IMR-90 (cell line): ENCODE measurements at regions not wholly inside any gene's neighbourhood (a gene's known extent, or its start where the extent isn't known, plus 50 kb on each side); places are given as distances from the start of the nearest gene placed in this dataset.

Experiments
- ATAC-seq: fragments of 200-7000 bp; cut with Tn5 transposase; 2 replicates; pipeline ENCODE4 v1.9.1; 2020; ENCODE audit warnings: low read depth, mild to moderate bottlenecking, moderate library complexity
- BruUV-seq: library from RNA; stranded (reverse); fragments of 400-500 nt; replicated peaks from 2 replicates; lab custom pipeline; 2021; lab: Mats Ljungman, UMichigan
- CTCF ChIA-PET: fragments of 300-600 bp; formaldehyde crosslinking; extraction: SDS; loops from one replicate; lab custom pipeline; 2021; ENCODE audit warnings: antibody characterized with exemption; lab: Yijun Ruan, JAX
- POLR2A ChIA-PET: fragments of 300-600 bp; sonication (Branson Sonifier 250); formaldehyde crosslinking; loops from one replicate; lab custom pipeline; 2022; ENCODE audit warnings: antibody characterized with exemption; ENCODE audit not compliant: unreplicated experiment; lab: Charles Lee
- DNase-seq: peaks from one replicate; pipeline ENCODE4 v3.0.0; 2013
- H2AFZ ChIP-seq: replicated peaks from 2 replicates; pipeline ENCODE3; 2013; ENCODE audit warnings: low read length, mild to moderate bottlenecking; ENCODE audit not compliant: poor library complexity
- H2AK5ac ChIP-seq: 2 replicates; pipeline ENCODE4 v1.6.1; 2013; ENCODE audit warnings: low read depth, low read length, inconsistent platforms
- H2AK9ac ChIP-seq: replicated peaks from 2 replicates; pipeline ENCODE3; 2013; ENCODE audit warnings: mild to moderate bottlenecking, low read depth, low read length, moderate library complexity; ENCODE audit not compliant: poor library complexity
- H2BK120ac ChIP-seq: 2 replicates; pipeline ENCODE4 v1.6.1; 2013; ENCODE audit warnings: low read depth, low read length, inconsistent platforms
- H2BK15ac ChIP-seq: 3 replicates; pipeline ENCODE4 v1.6.1; 2013; ENCODE audit warnings: low read depth, low read length, inconsistent platforms
- H2BK20ac ChIP-seq: 2 replicates; pipeline ENCODE4 v1.6.1; 2013; ENCODE audit warnings: low read depth, mild to moderate bottlenecking, inconsistent platforms, low read length, moderate library complexity
- H2BK5ac ChIP-seq: 2 replicates; pipeline ENCODE4 v1.6.1; 2013; ENCODE audit warnings: mild to moderate bottlenecking, low read depth, low read length, inconsistent platforms; ENCODE audit not compliant: poor library complexity, severe bottlenecking
- H3K14ac ChIP-seq: replicated peaks from 2 replicates; pipeline ENCODE4 v1.6.1; 2013; ENCODE audit warnings: low read depth, low read length, inconsistent platforms
- H3K18ac ChIP-seq: 2 replicates; pipeline ENCODE4 v1.6.1; 2013; ENCODE audit warnings: low read depth, low read length, control low read depth
- H3K23ac ChIP-seq: 2 replicates; pipeline ENCODE4 v1.6.1; 2013; ENCODE audit warnings: low read depth, low read length, inconsistent platforms
- H3K27ac ChIP-seq: 2 replicates; pipeline ENCODE4 v1.5.1; 2013; ENCODE audit warnings: mild to moderate bottlenecking, control low read depth, low read length; ENCODE audit not compliant: insufficient read depth
- H3K27me3 ChIP-seq: 2 replicates; pipeline ENCODE4 v1.6.1; 2013; ENCODE audit warnings: low read length; ENCODE audit not compliant: control insufficient read depth, insufficient read depth
- H3K36me3 ChIP-seq: 2 replicates; pipeline ENCODE4 v1.6.1; 2013; ENCODE audit warnings: low read length, mixed read lengths; ENCODE audit not compliant: control insufficient read depth, insufficient read depth
- H3K4ac ChIP-seq: 2 replicates; pipeline ENCODE4 v1.6.1; 2013; ENCODE audit warnings: low read depth, low read length, inconsistent platforms
- H3K4me1 ChIP-seq: 2 replicates; pipeline ENCODE4 v1.6.1; 2013; ENCODE audit warnings: low read length, mixed read lengths; ENCODE audit not compliant: control insufficient read depth, insufficient read depth
- H3K4me2 ChIP-seq: 2 replicates; pipeline ENCODE4 v1.6.1; 2013; ENCODE audit warnings: low read depth, mild to moderate bottlenecking, control low read depth, low read length, moderate library complexity
- H3K4me3 ChIP-seq: 2 replicates; pipeline ENCODE4 v1.5.1; 2013; ENCODE audit warnings: low read depth, mild to moderate bottlenecking, control low read depth, low read length, moderate library complexity; ENCODE audit not compliant: insufficient read depth
- H3K56ac ChIP-seq: 2 replicates; pipeline ENCODE4 v1.6.1; 2013; ENCODE audit warnings: low read length, inconsistent platforms; ENCODE audit not compliant: insufficient read depth; ENCODE audit errors: extremely low read depth
- H3K79me1 ChIP-seq, 2 experiments: 2 replicates each; pipeline ENCODE4 v1.6.1; 2013; ENCODE audit warnings: low read length in 2 of 2, inconsistent platforms in 1 of 2, low read depth in 1 of 2
- H3K9ac ChIP-seq: 2 replicates; pipeline ENCODE4 v1.6.1; 2013; ENCODE audit warnings: low read depth, low read length, control low read depth
- H3K9me1 ChIP-seq: 2 replicates; pipeline ENCODE4 v1.6.1; 2013; ENCODE audit warnings: low read length, inconsistent platforms; ENCODE audit not compliant: insufficient read depth
- H3K9me3 ChIP-seq: 2 replicates; pipeline ENCODE4 v1.6.1; 2013; ENCODE audit warnings: low read length; ENCODE audit not compliant: control insufficient read depth, insufficient read depth
- H4K20me1 ChIP-seq: 2 replicates; pipeline ENCODE4 v1.6.1; 2013; ENCODE audit warnings: low read length, inconsistent platforms; ENCODE audit not compliant: insufficient read depth
- H4K5ac ChIP-seq: 2 replicates; pipeline ENCODE4 v1.6.1; 2013; ENCODE audit warnings: mild to moderate bottlenecking, low read depth, low read length, control low read depth
- H4K8ac ChIP-seq, 2 experiments: 2 replicates each; pipeline ENCODE4 v1.6.1; 2013; ENCODE audit warnings: low read depth in 2 of 2, low read length in 2 of 2, control low read depth in 1 of 2, inconsistent platforms in 1 of 2
- H4K91ac ChIP-seq: 2 replicates; pipeline ENCODE4 v1.6.1; 2013; ENCODE audit warnings: low read depth, low read length, inconsistent platforms; ENCODE audit not compliant: insufficient read depth
- BHLHE40 ChIP-seq: fragments of 150-350 bp; IDR thresholded peaks from 2 replicates; pipeline ENCODE4 v1.6.1; 2016; ENCODE audit warnings: mild to moderate bottlenecking, low read depth, low read length
- CEBPB ChIP-seq: IDR thresholded peaks from 2 replicates; pipeline ENCODE4 v1.6.1; 2012; ENCODE audit warnings: low read depth, low read length, improper control_type of control experiment
- CHD1 ChIP-seq: IDR thresholded peaks from 2 replicates; pipeline ENCODE4 v1.6.1; 2012; ENCODE audit warnings: low read depth, low read length, improper control_type of control experiment
- CTCF ChIP-seq: conservative IDR thresholded peaks from 2 replicates; pipeline ENCODE4 v1.5.1; 2012; ENCODE audit warnings: mild to moderate bottlenecking, low read depth, low read length, improper control_type of control experiment
- FOS ChIP-seq: fragments of 150-350 bp; IDR thresholded peaks from 2 replicates; pipeline ENCODE4 v1.6.1; 2016; ENCODE audit warnings: low read depth, low read length
- MAFK ChIP-seq: IDR thresholded peaks from 2 replicates; pipeline ENCODE4 v1.6.1; 2012; ENCODE audit warnings: low read depth, low read length, improper control_type of control experiment
- MAZ ChIP-seq: IDR thresholded peaks from 2 replicates; pipeline ENCODE4 v1.6.1; 2012; ENCODE audit warnings: low read depth, mild to moderate bottlenecking, low read length, improper control_type of control experiment, moderate library complexity, borderline replicate concordance
- MXI1 ChIP-seq: IDR thresholded peaks from 2 replicates; pipeline ENCODE4 v1.6.1; 2012; ENCODE audit warnings: low read depth, mild to moderate bottlenecking, low read length, moderate library complexity, borderline replicate concordance
- POLR2A ChIP-seq: IDR thresholded peaks from 2 replicates; pipeline ENCODE4 v1.6.1; 2012; ENCODE audit warnings: mild to moderate bottlenecking, low read depth, low read length
- RAD21 ChIP-seq: IDR thresholded peaks from 2 replicates; pipeline ENCODE4 v1.6.1; 2012; ENCODE audit warnings: low read length, improper control_type of control experiment
- RCOR1 ChIP-seq: IDR thresholded peaks from 2 replicates; pipeline ENCODE4 v1.6.1; 2012; ENCODE audit warnings: mild to moderate bottlenecking, low read length, improper control_type of control experiment; ENCODE audit not compliant: insufficient replicate concordance
- RFX5 ChIP-seq: IDR thresholded peaks from 2 replicates; pipeline ENCODE4 v1.8.0; 2012; ENCODE audit warnings: low read depth, mild to moderate bottlenecking, low read length, moderate library complexity
- USF2 ChIP-seq: fragments of 150-350 bp; IDR thresholded peaks from 2 replicates; pipeline ENCODE4 v1.6.1; 2017; ENCODE audit warnings: mild to moderate bottlenecking, antibody characterized with exemption, low read length, low read depth
- dilution Hi-C: fragments of 300-500 bp; cut with HindIII; formaldehyde crosslinking; loops from one replicate; pipeline ENCODE4 v1.14.3; 2018; ENCODE audit warnings: low sequenced_read_pairs; ENCODE audit not compliant: unreplicated experiment
- in situ Hi-C: fragments of 300-500 bp; cut with MboI; formaldehyde crosslinking; loops from 3 replicates; pipeline ENCODE4 v1.14.3; 2019; ENCODE audit warnings: low sequenced_read_pairs, inconsistent platforms, mixed read lengths
- intact Hi-C: fragments of 100-400 bp; cut with micrococcal nuclease; formaldehyde crosslinking; loops from 2 replicates; pipeline ENCODE4 v1.10.0; 2022

GRCh38 chr12:70149665-70150064 is 93.6 kb upstream of the CNOT2 start:
- Histone ChIP-seq H2BK5ac (no peak overlapping the region), H2BK120ac (no peak overlapping the region), H4K20me1 (no peaks in the 10 kb centered on the region), H3K36me3 (no peaks in the 10 kb centered on the region), H3K27ac (no peak overlapping the region), H3K4me2 (no peak overlapping the region), H3K4me1 (no peaks in the 10 kb centered on the region), H3K4ac (no peak overlapping the region), H3K18ac (no peak overlapping the region), H4K8ac (no peak overlapping the region), H4K5ac (no peak overlapping the region), H2AK9ac (no peak overlapping the region), H2BK20ac (no peak overlapping the region), H3K79me1 (no peaks in the 10 kb centered on the region), H3K4me3 (no peak overlapping the region), H3K56ac (no peak overlapping the region), H2BK15ac (no peak overlapping the region), H3K9ac (no peak overlapping the region), H3K23ac (no peak overlapping the region), H3K14ac (no peak overlapping the region), H3K27me3 (no peaks in the 10 kb centered on the region), H2AFZ (no peak overlapping the region), H3K9me1 (no peaks in the 10 kb centered on the region), H4K91ac (no peak overlapping the region), H3K9me3 (no peaks in the 10 kb centered on the region), H2AK5ac (no peak overlapping the region)
- dilution Hi-C loops = no loop called here
- intact Hi-C loops = no loop called here
- POLR2A ChIA-PET = no interaction called here
- CTCF ChIA-PET = no interaction called here
- no TSS peak for BruUV-seq
- DNase-seq = no peak
- TF ChIP-seq RFX5 (no peak), BHLHE40 (no peak), CTCF (no peak), MXI1 (no peak), RCOR1 (no peak), MAFK (no peak), MAZ (no peak), RAD21 (no peak), CEBPB (no peak), POLR2A (no peak), FOS (no peak), CHD1 (no peak), USF2 (no peak)
- in situ Hi-C loops = no loop called here
- no peak for ATAC-seq
